KBM-7 (cell line): ENCODE measurements at regions not wholly inside any gene's neighbourhood (a gene's known extent, or its start where the extent isn't known, plus 50 kb on each side); places are given as distances from the start of the nearest gene placed in this dataset.
"Not testable (repeated sequence)": the region's sequence is repeated elsewhere in the genome, so short reads cannot be mapped to it uniquely, and the experiment has no call there.

ENCODE experiments used
- DNase-seq: peaks from one replicate; pipeline ENCODE4 v3.0.0-alpha.2; 2015
- in situ Hi-C: fragments of 300-500 bp; cut with MboI; formaldehyde crosslinking; loops from 2 replicates; pipeline ENCODE4 v1.14.3; 2020; ENCODE audit warnings: low sequenced_read_pairs, low pct_unique_long_range_greater_than_20kb, mixed read lengths

GRCh38 chr10:43846968-43847367 lies 198.3 kb upstream of the ZNF32 start:
- DNase-seq = no peak
- in situ Hi-C loops = no loop called here

- in situ Hi-C loops = no loop called here
- peak; percentile 4 for DNase-seq
These were observed 197.6 kb upstream of the ZNF32 start for GRCh38 chr10:43846187-43846680.

- in situ Hi-C loops = no loop called here
- DNase-seq = no peak
These were observed 196.4 kb upstream of the ZNF32 start for GRCh38 chr10:43845121-43845520.

- in situ Hi-C loops = no loop called here
- no peak for DNase-seq
These were observed 195.5 kb upstream of the ZNF32 start for GRCh38 chr10:43844221-43844620.

- in situ Hi-C loops = no loop called here
- DNase-seq = no peak
These were observed 194.8 kb upstream of the ZNF32 start for GRCh38 chr10:43843321-43844101.

GRCh38 chr10:43842496-43842895 lies 193.8 kb upstream of the ZNF32 start:
- DNase-seq = no peak
- in situ Hi-C loops = no loop called here

- in situ Hi-C loops = no loop called here
- DNase-seq = no peak
These were observed 193.4 kb upstream of the ZNF32 start for GRCh38 chr10:43842072-43842471.

GRCh38 chr10:43839973-43840372 lies 191.3 kb upstream of the ZNF32 start:
- in situ Hi-C loops = no loop called here
- DNase-seq = no peak

GRCh38 chr10:43834751-43835150 lies 186.1 kb upstream of the ZNF32 start:
- in situ Hi-C loops, DNase-seq: not testable (repeated sequence)

GRCh38 chr10:43827853-43828252 lies 179.2 kb upstream of the ZNF32 start:
- in situ Hi-C loops = no loop called here
- DNase-seq = no peak

- in situ Hi-C loops = no loop called here
- DNase-seq = no peak
These were observed 177.3 kb upstream of the ZNF32 start for GRCh38 chr10:43825984-43826383.

- in situ Hi-C loops = no loop called here
- no peak for DNase-seq
These were observed 176.7 kb upstream of the ZNF32 start for GRCh38 chr10:43825421-43825820.

- in situ Hi-C loops = no loop called here
- no peak for DNase-seq
These were observed 176.3 kb upstream of the ZNF32 start for GRCh38 chr10:43824934-43825333.

- in situ Hi-C loops = no loop called here
These were observed 174.2 kb upstream of the ZNF32 start for GRCh38 chr10:43822631-43823580.

GRCh38 chr10:43821103-43821502 lies 172.4 kb upstream of the ZNF32 start:
- DNase-seq = no peak
- in situ Hi-C loops = no loop called here

More at GRCh38 chr10:43822631-43823580, 174.2 kb upstream of the ZNF32 start:
- DNase-seq = no peak

GRCh38 chr10:43820663-43821062 lies 172.0 kb upstream of the ZNF32 start:
- in situ Hi-C loops = no loop called here
- no peak for DNase-seq

- DNase-seq = no peak
- in situ Hi-C loops = no loop called here
These were observed 171.0 kb upstream of the ZNF32 start for GRCh38 chr10:43819464-43820230.

- no peak for DNase-seq
- in situ Hi-C loops = no loop called here
These were observed 170.0 kb upstream of the ZNF32 start for GRCh38 chr10:43818687-43819086.

GRCh38 chr10:43817368-43817767 lies 168.7 kb upstream of the ZNF32 start:
- in situ Hi-C loops = no loop called here
- DNase-seq = no peak
